BJ (cell line): ENCODE measurements at regions not wholly inside any gene's neighbourhood (a gene's known extent, or its start where the extent isn't known, plus 50 kb on each side); places are given as distances from the start of the nearest gene placed in this dataset.

ENCODE experiments used
- CTCF ChIA-PET: fragments of 350-600 bp; formaldehyde crosslinking; extraction: SDS; loops from one replicate; lab custom pipeline; 2021; ENCODE audit warnings: antibody characterized with exemption, inconsistent platforms; lab: Yijun Ruan, JAX
- POLR2A ChIA-PET: fragments of 300-600 bp; sonication (Branson Sonifier 250); formaldehyde crosslinking; extraction: SDS; loops from one replicate; lab custom pipeline; 2021; ENCODE audit warnings: antibody characterized with exemption; lab: Charles Lee
- DNase-seq: peaks from one replicate; pipeline ENCODE4 v3.0.0-alpha.2; 2011; ENCODE audit warnings: low read depth
- H3K27me3 ChIP-seq: 2 replicates; pipeline ENCODE4 v1.6.0; 2011; ENCODE audit warnings: low read length; ENCODE audit not compliant: control insufficient read depth, insufficient read depth
- H3K36me3 ChIP-seq: 2 replicates; pipeline ENCODE4 v1.5.1; 2011; ENCODE audit warnings: low read length; ENCODE audit not compliant: control insufficient read depth, insufficient read depth
- H3K4me3 ChIP-seq: 2 replicates; pipeline ENCODE4 v1.5.1; 2011; ENCODE audit warnings: low read depth, mild to moderate bottlenecking, control low read depth, low read length
- TF ChIP-seq, protein P1 (sequence below): IDR thresholded peaks from 2 replicates; pipeline ENCODE4 v1.5.1; 2011; ENCODE audit warnings: low read depth, mild to moderate bottlenecking, control low read depth, inconsistent platforms, low read length, moderate library complexity; ENCODE audit not compliant: insufficient read depth

DNA sequence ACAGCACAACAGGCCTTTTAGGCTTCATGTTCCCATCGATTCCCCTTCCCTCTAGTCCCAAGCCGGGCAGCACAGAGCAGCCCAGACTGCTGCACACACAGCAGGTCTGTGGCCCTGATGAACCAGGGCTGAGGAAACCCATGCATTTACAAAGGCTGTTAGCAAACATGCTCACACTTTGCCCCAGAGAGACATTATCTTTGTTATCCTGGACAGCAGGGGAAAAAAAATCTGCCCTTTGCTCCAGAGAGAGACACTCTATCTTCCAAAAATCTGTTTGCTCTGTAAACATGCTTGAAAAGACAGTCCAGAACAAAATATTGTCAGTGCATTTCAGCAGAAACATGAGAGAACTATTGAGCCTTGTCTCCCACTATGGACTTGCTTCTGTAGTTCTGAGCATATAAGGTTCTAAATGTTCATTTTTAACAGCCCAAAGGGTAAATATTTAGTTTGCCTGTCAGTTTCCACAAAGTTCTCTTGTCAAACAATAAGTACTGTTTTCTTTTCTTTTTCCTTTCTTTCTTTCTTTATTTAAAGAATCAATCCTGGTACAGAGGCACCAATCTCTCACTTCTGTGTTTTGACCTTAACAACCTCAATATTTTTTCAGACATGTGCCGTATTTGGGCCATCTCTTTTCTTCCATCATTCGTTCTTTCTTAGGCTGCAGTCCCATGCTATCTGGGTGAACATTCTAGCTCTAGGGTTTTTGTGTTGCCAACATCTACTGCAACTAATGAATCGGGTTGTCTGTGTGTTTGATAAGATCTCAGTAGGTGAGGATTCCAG is 468.0 kb downstream of the EPM2A start:
- Histone ChIP-seq H3K27me3 (no peaks in the 10 kb centered on the region), H3K4me3 (no peak overlapping the region), H3K36me3 (no peaks in the 10 kb centered on the region)
- CTCF ChIA-PET, result no interaction called here
- DNase-seq, result no peak
- TF ChIP-seq, protein P1, sequence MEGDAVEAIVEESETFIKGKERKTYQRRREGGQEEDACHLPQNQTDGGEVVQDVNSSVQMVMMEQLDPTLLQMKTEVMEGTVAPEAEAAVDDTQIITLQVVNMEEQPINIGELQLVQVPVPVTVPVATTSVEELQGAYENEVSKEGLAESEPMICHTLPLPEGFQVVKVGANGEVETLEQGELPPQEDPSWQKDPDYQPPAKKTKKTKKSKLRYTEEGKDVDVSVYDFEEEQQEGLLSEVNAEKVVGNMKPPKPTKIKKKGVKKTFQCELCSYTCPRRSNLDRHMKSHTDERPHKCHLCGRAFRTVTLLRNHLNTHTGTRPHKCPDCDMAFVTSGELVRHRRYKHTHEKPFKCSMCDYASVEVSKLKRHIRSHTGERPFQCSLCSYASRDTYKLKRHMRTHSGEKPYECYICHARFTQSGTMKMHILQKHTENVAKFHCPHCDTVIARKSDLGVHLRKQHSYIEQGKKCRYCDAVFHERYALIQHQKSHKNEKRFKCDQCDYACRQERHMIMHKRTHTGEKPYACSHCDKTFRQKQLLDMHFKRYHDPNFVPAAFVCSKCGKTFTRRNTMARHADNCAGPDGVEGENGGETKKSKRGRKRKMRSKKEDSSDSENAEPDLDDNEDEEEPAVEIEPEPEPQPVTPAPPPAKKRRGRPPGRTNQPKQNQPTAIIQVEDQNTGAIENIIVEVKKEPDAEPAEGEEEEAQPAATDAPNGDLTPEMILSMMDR, result no peak
- POLR2A ChIA-PET, result no interaction called here

DNA sequence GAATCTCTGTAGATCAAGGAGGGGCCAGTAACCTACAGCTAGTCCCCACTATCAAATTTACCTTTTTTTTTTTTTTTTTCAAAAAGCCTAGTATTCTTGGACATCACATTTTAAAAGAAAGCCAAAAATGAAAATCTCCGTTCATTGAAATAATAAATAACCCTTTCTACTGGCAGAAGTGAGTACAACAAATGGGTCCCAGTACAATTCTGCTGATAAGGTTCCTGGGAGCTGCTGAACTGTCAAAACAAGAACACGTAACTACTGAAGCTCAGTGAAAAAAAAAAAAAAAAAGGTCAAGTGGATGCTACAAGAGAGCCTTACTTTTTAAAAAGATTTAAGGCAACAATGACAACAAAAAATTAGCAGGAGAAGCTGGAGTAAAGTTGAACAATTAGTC is 464.9 kb downstream of the EPM2A start:
- ChIA-PET POLR2A (interaction anchor here (0.7 kb wide), 1 partner anchor 12 kb away, joined by 5 read pairs; no protein-coding TSS in a partner anchor), CTCF (no interaction called here)
- Histone ChIP-seq H3K27me3 (no peaks in the 10 kb centered on the region), H3K36me3 (no peaks in the 10 kb centered on the region), H3K4me3 (no peak overlapping the region)
- no peak for DNase-seq
- TF ChIP-seq, protein P1, result no peak

DNA sequence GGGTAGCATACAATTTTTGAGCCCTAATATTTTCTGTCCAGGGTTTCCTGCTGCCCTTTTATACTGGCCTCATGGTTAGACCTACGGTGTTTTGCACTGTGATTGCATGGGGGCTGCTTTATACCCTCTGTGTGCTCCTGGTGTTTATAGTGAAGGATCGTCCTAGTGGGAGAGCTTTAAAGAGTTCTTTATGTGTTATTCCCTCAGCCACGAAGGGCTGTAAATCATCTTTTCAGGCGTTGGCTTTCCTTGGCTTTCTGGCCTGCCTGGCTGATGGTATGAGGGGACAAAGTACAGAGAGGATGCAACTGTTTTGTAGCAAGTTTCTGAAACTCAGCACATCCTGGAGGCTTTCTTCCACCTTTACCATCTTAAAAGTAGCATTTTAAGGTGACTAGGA is 464.3 kb downstream of the EPM2A start:
- no peak for DNase-seq
- Histone ChIP-seq H3K4me3 (no peak overlapping the region), H3K36me3 (no peaks in the 10 kb centered on the region), H3K27me3 (no peaks in the 10 kb centered on the region)
- ChIA-PET CTCF (no interaction called here), POLR2A (interaction anchor here (0.7 kb wide), 1 partner anchor 13 kb away, joined by 5 read pairs; no protein-coding TSS in a partner anchor)
- TF ChIP-seq, protein P1, result no peak

DNA sequence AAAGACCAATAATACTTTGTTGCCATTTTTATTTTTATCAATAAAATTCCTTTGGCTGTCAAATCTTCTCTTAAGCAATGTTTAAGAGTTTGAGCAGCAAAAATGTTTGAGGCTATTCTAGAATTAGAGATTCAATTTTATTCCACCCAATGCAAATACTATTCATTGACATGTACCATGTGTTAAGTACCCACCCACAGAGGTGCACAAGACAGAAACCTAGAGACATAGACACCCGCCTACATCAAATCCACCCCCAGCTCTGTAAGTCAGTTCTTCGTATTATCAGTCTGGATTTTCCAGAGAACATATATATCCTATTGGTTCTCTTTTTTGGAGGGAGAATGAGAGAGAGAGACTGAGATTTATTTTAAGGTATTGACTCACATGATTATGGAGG is 463.7 kb downstream of the EPM2A start:
- Histone ChIP-seq H3K27me3 (no peaks in the 10 kb centered on the region), H3K4me3 (no peak overlapping the region), H3K36me3 (no peaks in the 10 kb centered on the region)
- ChIA-PET POLR2A (no interaction called here), CTCF (no interaction called here)
- TF ChIP-seq, protein P1, result no peak
- no peak for DNase-seq

DNA sequence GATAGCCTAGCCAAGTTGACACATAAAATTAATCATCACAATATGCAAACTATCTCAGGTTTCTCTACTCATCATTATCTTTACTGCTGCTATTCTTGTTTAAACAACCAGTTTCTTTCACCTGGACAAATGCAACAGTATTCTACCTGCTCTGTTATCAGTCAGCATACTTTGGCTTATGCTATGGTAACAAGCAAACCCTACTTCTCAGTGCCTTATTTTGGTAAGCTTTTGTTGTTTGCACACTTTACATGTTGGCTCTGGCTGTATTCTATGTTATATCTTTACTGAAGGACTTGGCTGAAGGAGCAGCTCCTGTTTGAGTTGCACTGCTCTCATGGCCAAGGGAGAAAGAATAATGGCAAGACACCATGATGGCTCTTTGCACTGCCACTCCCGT is 463.1 kb downstream of the EPM2A start:
- no peaks in the 10 kb centered on the region for H3K36me3 ChIP-seq
- TF ChIP-seq, protein P1, result no peak
- DNase-seq, result no peak
- no peak overlapping the region for H3K4me3 ChIP-seq
- H3K27me3 ChIP-seq, result no peaks in the 10 kb centered on the region
- CTCF ChIA-PET, result no interaction called here
- POLR2A ChIA-PET, result no interaction called here
